IPS-18a (cell line): ENCODE measurements at regions not wholly inside any gene's neighbourhood (a gene's known extent, or its start where the extent isn't known, plus 50 kb on each side); places are given as distances from the start of the nearest gene placed in this dataset.
"Not testable (repeated sequence)": the region's sequence is repeated elsewhere in the genome, so short reads cannot be mapped to it uniquely, and the experiment has no call there.

Source experiments
- H3K27ac ChIP-seq: one replicate; pipeline ENCODE4 v1.5.1; 2013; ENCODE audit warnings: low read length
- H3K27me3 ChIP-seq: one replicate; pipeline ENCODE4 v1.6.1; 2013; ENCODE audit warnings: mild to moderate bottlenecking, low read length; ENCODE audit not compliant: control insufficient read depth, insufficient read depth
- H3K36me3 ChIP-seq: one replicate; pipeline ENCODE4 v1.6.1; 2013; ENCODE audit warnings: low read depth, low read length; ENCODE audit not compliant: control insufficient read depth
- H3K4me1 ChIP-seq: one replicate; pipeline ENCODE4 v1.6.1; 2013; ENCODE audit warnings: low read depth, low read length; ENCODE audit not compliant: control insufficient read depth
- H3K4me3 ChIP-seq: one replicate; pipeline ENCODE4 v1.5.1; 2013; ENCODE audit warnings: low read length
- H3K9ac ChIP-seq: one replicate; pipeline ENCODE4 v1.6.1; 2013; ENCODE audit warnings: mild to moderate bottlenecking, low read length, moderate library complexity
- H3K9me3 ChIP-seq: one replicate; pipeline ENCODE4 v1.6.1; 2013; ENCODE audit warnings: low read depth, low read length; ENCODE audit not compliant: control insufficient read depth

GRCh38 chr4:75235359-75235951 is 278.7 kb downstream of the RCHY1 start:
- Histone ChIP-seq H3K9ac (no peak overlapping the region), H3K27ac (no peak overlapping the region), H3K9me3 (no peaks in the 10 kb centered on the region), H3K4me3 (no peak overlapping the region), H3K4me1 (no peaks in the 10 kb centered on the region), H3K27me3 (no peaks in the 10 kb centered on the region), H3K36me3 (no peaks in the 10 kb centered on the region)

GRCh38 chr4:75232546-75232945 is 281.7 kb downstream of the RCHY1 start:
- H3K9ac ChIP-seq: no peak overlapping the region
- H3K36me3 ChIP-seq: no peaks in the 10 kb centered on the region
- no peaks in the 10 kb centered on the region for H3K4me1 ChIP-seq
- H3K27ac ChIP-seq: no peak overlapping the region
- H3K27me3 ChIP-seq: no peaks in the 10 kb centered on the region
- no peak overlapping the region for H3K4me3 ChIP-seq
- no peaks in the 10 kb centered on the region for H3K9me3 ChIP-seq

- Histone ChIP-seq H3K9me3 (no peaks in the 10 kb centered on the region), H3K36me3 (no peaks in the 10 kb centered on the region), H3K27ac (no peak overlapping the region), H3K4me1 (no peaks in the 10 kb centered on the region), H3K4me3 (no peak overlapping the region), H3K27me3 (no peaks in the 10 kb centered on the region), H3K9ac (no peak overlapping the region)
These were observed 284.2 kb downstream of the RCHY1 start for GRCh38 chr4:75229806-75230570.

GRCh38 chr4:75213480-75213879 is 280.6 kb downstream of the PARM1 start:
- Histone ChIP-seq H3K36me3 (no peaks in the 10 kb centered on the region), H3K9ac (no peak overlapping the region), H3K27me3 (no peaks in the 10 kb centered on the region), H3K9me3 (no peaks in the 10 kb centered on the region), H3K4me1 (no peaks in the 10 kb centered on the region), H3K4me3 (no peak overlapping the region), H3K27ac (no peak overlapping the region)

- H3K27me3 ChIP-seq: no peaks in the 10 kb centered on the region
- H3K9me3 ChIP-seq: no peaks in the 10 kb centered on the region
- H3K36me3 ChIP-seq: no peaks in the 10 kb centered on the region
- no peak overlapping the region for H3K27ac ChIP-seq
- H3K4me3 ChIP-seq: no peak overlapping the region
- H3K4me1 ChIP-seq: no peaks in the 10 kb centered on the region
- no peak overlapping the region for H3K9ac ChIP-seq
These were observed 278.5 kb downstream of the PARM1 start for GRCh38 chr4:75211422-75211821.

GRCh38 chr4:75207902-75208301 is 275.0 kb downstream of the PARM1 start:
- Histone ChIP-seq H3K4me1 (no peaks in the 10 kb centered on the region), H3K9me3 (no peaks in the 10 kb centered on the region), H3K27ac (no peak overlapping the region), H3K9ac (no peak overlapping the region), H3K36me3 (no peaks in the 10 kb centered on the region), H3K27me3 (no peaks in the 10 kb centered on the region), H3K4me3 (no peak overlapping the region)

- no peaks in the 10 kb centered on the region for H3K36me3 ChIP-seq
- H3K9me3 ChIP-seq: no peaks in the 10 kb centered on the region
- no peak overlapping the region for H3K27ac ChIP-seq
- H3K4me3 ChIP-seq: no peak overlapping the region
- H3K4me1 ChIP-seq: no peaks in the 10 kb centered on the region
- no peaks in the 10 kb centered on the region for H3K27me3 ChIP-seq
- no peak overlapping the region for H3K9ac ChIP-seq
These were observed 262.2 kb downstream of the PARM1 start for GRCh38 chr4:75195111-75195510.

GRCh38 chr4:75194180-75194579 is 261.3 kb downstream of the PARM1 start:
- Histone ChIP-seq H3K27me3 (no peaks in the 10 kb centered on the region), H3K4me3 (no peak overlapping the region), H3K27ac (no peak overlapping the region), H3K9me3 (no peaks in the 10 kb centered on the region), H3K9ac (no peak overlapping the region), H3K36me3 (no peaks in the 10 kb centered on the region), H3K4me1 (no peaks in the 10 kb centered on the region)

GRCh38 chr4:75192182-75192581 is 259.3 kb downstream of the PARM1 start:
- not testable (repeated sequence) for H3K9ac ChIP-seq, H3K27me3 ChIP-seq, H3K9me3 ChIP-seq, H3K27ac ChIP-seq, H3K4me3 ChIP-seq, H3K4me1 ChIP-seq, H3K36me3 ChIP-seq

GRCh38 chr4:75189711-75190335 is 256.9 kb downstream of the PARM1 start:
- Histone ChIP-seq H3K27me3 (no peaks in the 10 kb centered on the region), H3K9me3 (no peaks in the 10 kb centered on the region), H3K36me3 (no peaks in the 10 kb centered on the region), H3K27ac (no peak overlapping the region), H3K4me1 (no peaks in the 10 kb centered on the region), H3K4me3 (no peak overlapping the region), H3K9ac (no peak overlapping the region)

GRCh38 chr4:75180790-75181776 is 248.2 kb downstream of the PARM1 start:
- Histone ChIP-seq H3K4me1 (no peaks in the 10 kb centered on the region), H3K27me3 (no peaks in the 10 kb centered on the region), H3K27ac (no peak overlapping the region), H3K36me3 (no peaks in the 10 kb centered on the region), H3K4me3 (no peak overlapping the region), H3K9ac (no peak overlapping the region), H3K9me3 (no peaks in the 10 kb centered on the region)
